Testis (tissue), 2 donors: ENCODE measurements at regions not wholly inside any gene's neighbourhood (a gene's known extent, or its start where the extent isn't known, plus 50 kb on each side); places are given as distances from the start of the nearest gene placed in this dataset.

Source experiments
- CTCF ChIP-seq, 3 experiments: fragments of 450-650 bp in 2 of 3; fragments of 200-600 bp in 1 of 3; sonication (generic) in 1 of 3; IDR thresholded peaks; one replicate each; pipeline ENCODE4 v1.5.1; 2016 to 2019; ENCODE audit warnings: antibody characterized with exemption in 3 of 3, mild to moderate bottlenecking in 2 of 3, moderate library complexity in 1 of 3
- POLR2A ChIP-seq: fragments of 450-650 bp; IDR thresholded peaks from one replicate; pipeline ENCODE4 v1.6.1; 2017; ENCODE audit warnings: antibody characterized with exemption, mild to moderate bottlenecking, moderate library complexity

GRCh38 chr16:14344945-14345344 lies 273.8 kb downstream of the MRTFB start:
- no peak for TF ChIP-seq CTCF (IDR thresholded peaks at IDR 0.05)
- no peak for TF ChIP-seq POLR2A
